T-helper 1 cell treated with Interleukin-12 subunit alpha and Interleukin-12 subunit beta and Interleukin-4 antibody, amounts not matched to agents 30 ng/mL and 1 ng/mL, for 36 hours (primary cell): ENCODE measurements at regions not wholly inside any gene's neighbourhood (a gene's known extent, or its start where the extent isn't known, plus 50 kb on each side); places are given as distances from the start of the nearest gene placed in this dataset.
"Not testable (repeated sequence)": the region's sequence is repeated elsewhere in the genome, so short reads cannot be mapped to it uniquely, and the experiment has no call there.

ENCODE experiments used
- intact Hi-C: fragments of 100-400 bp; cut with micrococcal nuclease; formaldehyde crosslinking; loops from one replicate; pipeline ENCODE4 v1.15.1; 2024

GRCh38 chr2:234898534-234899053 lies 53.2 kb upstream of the SH3BP4 start:
- intact Hi-C loops: no loop called here

GRCh38 chr2:234888442-234888841 lies 63.4 kb upstream of the SH3BP4 start:
- intact Hi-C loops: not testable (repeated sequence)

- intact Hi-C loops: no loop called here
These were observed 64.6 kb upstream of the SH3BP4 start for GRCh38 chr2:234887195-234887594.

GRCh38 chr2:234885886-234886285 lies 65.9 kb upstream of the SH3BP4 start:
- intact Hi-C loops: no loop called here

GRCh38 chr2:234885118-234885517 lies 66.7 kb upstream of the SH3BP4 start:
- intact Hi-C loops: no loop called here

GRCh38 chr2:234884591-234884990 lies 67.2 kb upstream of the SH3BP4 start:
- intact Hi-C loops: no loop called here

GRCh38 chr2:234881413-234882241 lies 70.2 kb upstream of the SH3BP4 start:
- intact Hi-C loops: no loop called here

- intact Hi-C loops: no loop called here
These were observed 71.1 kb upstream of the SH3BP4 start for GRCh38 chr2:234880551-234881211.

GRCh38 chr2:234879671-234880455 lies 72.0 kb upstream of the SH3BP4 start:
- intact Hi-C loops: no loop called here

- intact Hi-C loops: not testable (repeated sequence)
These were observed 75.2 kb upstream of the SH3BP4 start for GRCh38 chr2:234876621-234877020.

- intact Hi-C loops: no loop called here
These were observed 77.3 kb upstream of the SH3BP4 start for GRCh38 chr2:234874347-234875046.

- intact Hi-C loops: no loop called here
These were observed 78.0 kb upstream of the SH3BP4 start for GRCh38 chr2:234873828-234874173.

GRCh38 chr2:234873103-234873827 lies 78.6 kb upstream of the SH3BP4 start:
- intact Hi-C loops: no loop called here

GRCh38 chr2:234869969-234870368 lies 81.8 kb upstream of the SH3BP4 start:
- intact Hi-C loops: no loop called here

- intact Hi-C loops: no loop called here
These were observed 82.7 kb upstream of the SH3BP4 start for GRCh38 chr2:234869164-234869563.

- intact Hi-C loops: no loop called here
These were observed 83.9 kb upstream of the SH3BP4 start for GRCh38 chr2:234867882-234868285.

GRCh38 chr2:234865586-234865985 lies 86.2 kb upstream of the SH3BP4 start:
- intact Hi-C loops: no loop called here

GRCh38 chr2:234865040-234865439 lies 86.8 kb upstream of the SH3BP4 start:
- intact Hi-C loops: no loop called here

- intact Hi-C loops: no loop called here
These were observed 87.3 kb upstream of the SH3BP4 start for GRCh38 chr2:234864506-234864905.

- intact Hi-C loops: no loop called here
These were observed 88.5 kb upstream of the SH3BP4 start for GRCh38 chr2:234863043-234863934.
